HCEC 1CT (cell line): ENCODE measurements at regions not wholly inside any gene's neighbourhood (a gene's known extent, or its start where the extent isn't known, plus 50 kb on each side); places are given as distances from the start of the nearest gene placed in this dataset.

Experiments
- DNase-seq: peaks from one replicate; pipeline ENCODE4 v3.0.0-alpha.2; 2017

DNA sequence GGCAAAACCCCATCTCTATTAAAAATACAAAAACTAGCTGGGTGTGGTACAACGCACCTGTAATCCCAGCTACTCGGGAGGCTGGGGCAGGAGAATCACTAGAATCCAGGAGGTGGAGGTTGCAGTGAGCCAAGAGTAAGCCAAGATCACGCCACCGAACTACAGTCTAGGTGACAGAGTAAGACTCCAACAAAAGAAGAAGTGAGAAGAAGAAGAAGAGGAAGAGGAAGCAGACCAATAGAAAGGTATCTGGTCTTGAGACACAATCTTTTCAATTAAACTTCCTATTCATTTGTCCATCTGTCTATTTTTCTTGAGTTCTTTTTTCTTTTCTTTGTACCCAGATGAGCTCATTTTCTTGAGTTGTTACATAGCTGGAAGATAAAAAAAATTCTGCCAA, 55.7 kb upstream of the ACADM start:
- DNase-seq = no peak

DNA sequence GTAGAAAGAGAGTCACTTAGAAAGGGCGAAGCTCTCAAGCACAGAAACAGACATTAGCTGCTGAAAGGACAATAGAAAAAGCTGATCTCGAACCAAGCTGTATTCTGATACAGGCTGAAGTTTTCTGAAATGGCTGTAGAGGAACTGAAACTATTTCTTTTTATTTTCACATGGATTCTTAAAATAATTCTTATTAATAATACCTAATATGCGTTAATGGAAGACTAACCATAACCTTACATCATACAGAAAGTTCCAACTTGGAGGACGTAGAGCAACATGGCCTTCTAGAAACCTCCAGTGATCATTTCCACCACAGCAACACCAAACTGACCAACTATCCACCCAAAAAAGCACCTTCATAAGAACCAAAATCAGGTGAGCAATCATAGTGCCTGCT, 52.8 kb upstream of the ACADM start:
- no peak for DNase-seq

DNA sequence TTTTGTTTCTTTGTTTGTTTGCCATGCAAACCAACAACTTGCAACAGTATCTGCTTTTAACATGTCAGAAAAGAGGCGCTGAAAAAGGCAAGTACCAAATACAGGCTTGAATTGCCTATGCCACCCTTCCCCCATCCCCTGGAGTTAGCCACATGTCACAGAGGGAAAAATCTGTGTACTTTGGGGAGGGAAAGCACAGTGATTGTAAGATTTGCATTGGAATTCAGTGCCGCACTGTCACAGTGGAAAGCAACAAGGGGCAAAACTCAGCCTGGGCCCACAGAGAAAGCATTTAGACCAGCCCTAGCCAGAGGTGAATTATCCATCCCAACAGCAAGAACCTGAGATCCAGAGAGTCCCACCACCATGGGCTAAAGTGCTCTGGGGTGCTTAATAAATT, 52.4 kb upstream of the ACADM start:
- no peak for DNase-seq

DNA sequence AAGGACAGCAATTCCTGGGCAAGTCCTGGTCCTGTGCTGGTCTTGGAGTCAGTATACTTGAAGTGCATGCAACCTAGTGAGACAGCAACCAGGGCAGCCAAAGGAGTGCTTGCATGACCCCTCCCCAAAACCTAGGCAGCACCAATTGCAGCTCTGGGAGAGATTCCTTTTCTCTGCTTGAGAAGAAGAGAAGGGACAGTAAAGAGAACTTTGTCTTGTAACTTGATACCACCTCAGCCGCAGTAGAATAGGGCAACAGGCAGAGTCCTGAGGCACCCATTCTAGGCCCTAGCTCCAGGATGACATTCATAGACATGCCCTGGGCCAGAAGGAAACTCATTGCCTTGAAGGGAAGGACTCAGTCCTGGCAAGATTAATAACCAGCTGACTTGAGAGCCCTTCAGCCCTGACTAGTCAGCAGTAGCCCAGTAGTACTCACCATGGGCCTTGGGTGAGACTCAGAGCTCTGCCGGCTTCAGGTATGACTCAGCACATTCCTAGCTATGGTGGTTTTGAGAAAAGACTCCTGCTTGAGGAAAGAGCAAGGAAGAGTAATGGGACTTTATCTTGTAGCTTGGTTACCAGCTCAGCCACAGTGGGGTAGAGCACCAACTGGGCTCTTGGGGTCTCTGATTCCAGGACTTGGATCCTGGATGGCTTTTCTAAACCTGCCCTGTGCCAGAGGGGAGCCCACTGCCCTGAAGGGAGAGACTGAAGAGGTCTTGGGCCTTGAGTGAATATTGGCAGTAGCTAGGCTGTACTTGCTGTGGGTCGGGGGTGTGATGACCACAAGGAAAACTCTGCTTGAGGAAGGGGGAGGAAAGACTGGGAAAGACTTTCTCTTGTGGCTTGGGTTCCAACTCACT, 51.7 kb upstream of the ACADM start:
- peak; percentile 87 for DNase-seq

DNA sequence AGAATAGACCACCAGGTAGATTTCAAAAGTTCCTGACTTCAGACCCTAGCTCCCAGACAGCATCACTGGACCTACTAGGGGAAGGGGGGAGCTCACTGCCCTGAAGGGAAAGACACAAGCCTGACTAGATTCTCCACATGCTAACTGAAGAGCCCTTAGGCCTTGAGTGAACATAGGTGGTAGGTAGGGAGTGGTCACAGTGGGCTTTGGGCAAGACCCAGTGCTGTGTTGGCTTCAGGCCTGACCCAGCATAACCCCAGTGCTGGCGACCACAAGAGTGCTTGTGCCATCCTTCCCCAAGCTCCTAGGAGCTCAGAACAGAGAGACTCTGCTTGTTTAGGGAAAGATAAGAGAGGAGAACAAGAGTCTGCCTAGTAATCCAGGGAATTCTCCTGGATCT, 51.1 kb upstream of the ACADM start:
- no peak for DNase-seq

DNA sequence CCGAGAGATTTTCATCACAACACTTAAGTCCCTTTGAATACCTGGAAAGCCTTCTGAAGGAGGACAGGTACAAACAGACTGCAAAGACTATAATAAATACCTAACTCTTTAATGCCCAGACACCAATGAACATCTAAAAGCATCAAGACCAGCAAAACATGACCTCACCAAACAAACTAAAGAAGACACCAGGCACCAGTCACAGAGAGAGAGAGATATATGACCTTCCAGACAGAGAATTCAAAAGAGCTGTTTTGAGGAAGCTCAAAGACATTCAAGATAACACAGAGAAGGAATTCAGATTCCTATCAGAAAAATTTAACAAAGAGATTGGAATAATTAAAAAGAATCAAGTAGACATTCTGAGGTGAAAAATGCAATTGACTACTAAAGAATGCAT, 50.6 kb upstream of the ACADM start:
- no peak for DNase-seq
